ENCODE measurements at regions not wholly inside any gene's neighbourhood (a gene's known extent, or its start where the extent isn't known, plus 50 kb on each side); places are given as distances from the start of the nearest gene placed in this dataset.
"Not testable (repeated sequence)": the region's sequence is repeated elsewhere in the genome, so short reads cannot be mapped to it uniquely, and the experiment has no call there.

DNA sequence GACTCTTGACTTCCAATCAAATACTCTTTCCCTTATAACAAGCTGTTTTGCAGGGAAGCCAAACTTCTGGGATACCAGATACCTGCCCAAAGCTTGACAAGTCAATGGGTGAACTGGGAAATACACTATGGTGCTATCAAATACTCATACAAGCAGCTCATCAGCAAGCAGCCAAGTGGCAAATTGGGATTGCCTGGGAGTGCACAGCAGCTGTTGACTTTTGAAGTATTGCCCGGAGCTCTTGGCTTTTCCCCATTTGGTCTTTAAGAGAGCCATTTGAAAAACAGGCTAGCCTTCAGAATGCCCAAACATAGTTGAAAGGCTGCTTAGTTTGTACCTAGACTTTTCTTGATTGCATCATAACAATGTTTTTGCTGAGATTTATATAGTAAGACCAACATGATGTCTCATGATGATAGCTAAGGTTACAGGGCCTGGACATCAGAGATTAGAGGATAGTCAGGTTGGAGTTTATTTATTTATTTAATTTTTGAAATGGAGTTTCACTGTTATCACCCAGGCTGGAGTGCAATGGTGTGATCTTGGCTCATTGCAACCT lies 210.1 kb upstream of the ZNF608 start:
- intact Hi-C loops (cut with micrococcal nuclease) = no loop called here

DNA sequence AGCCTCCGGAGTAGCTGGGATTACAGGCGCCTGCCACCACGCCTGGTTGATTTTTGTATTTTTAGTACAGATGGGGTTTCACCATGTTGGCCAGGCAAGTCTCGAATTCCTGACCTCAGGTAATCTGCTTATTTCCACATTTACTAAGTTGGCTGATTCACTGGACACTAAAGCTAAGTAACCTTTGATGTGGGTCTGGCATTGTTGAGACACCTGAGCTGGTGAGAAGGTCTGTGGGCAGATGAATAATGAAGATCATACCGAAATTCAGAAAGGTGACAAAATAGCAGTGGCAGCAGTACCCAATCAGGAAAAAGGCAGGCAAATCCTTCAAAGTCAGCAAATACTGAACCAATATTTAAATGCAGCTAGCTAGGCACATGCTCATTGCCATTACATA lies 210.6 kb upstream of the ZNF608 start:
- ChIA-PET CTCF (no interaction called here), POLR2A (no interaction called here)
- no peaks in the 10 kb centered on the region for H3K36me3 Mint-ChIP-seq
- no peak overlapping the region for H3K27ac Mint-ChIP-seq
- no peak for DNase-seq
- no peaks in the 10 kb centered on the region for H3K4me1 Mint-ChIP-seq (ENCODE audit: low read depth)
- H3K9me3 Mint-ChIP-seq = peaks cover 2% of the 10 kb centered on the region
- intact Hi-C loops (cut with micrococcal nuclease) = no loop called here
- H3K4me3 Mint-ChIP-seq = no peak overlapping the region
- no peaks in the 10 kb centered on the region for H3K27me3 Mint-ChIP-seq

More for the DNA sequence above, 210.1 kb upstream of the ZNF608 start:
- ChIA-PET CTCF (no interaction called here), POLR2A (no interaction called here)
- DNase-seq = no peak
- Mint-ChIP-seq H3K27ac (no peak overlapping the region), H3K36me3 (no peaks in the 10 kb centered on the region), H3K27me3 (no peaks in the 10 kb centered on the region), H3K4me3 (no peak overlapping the region), H3K9me3 (peaks cover 2% of the 10 kb centered on the region), H3K4me1 (ENCODE audit: low read depth) (no peaks in the 10 kb centered on the region)

GRCh38 chr5:124960266-124960665 lies 213.8 kb upstream of the ZNF608 start:
- ChIA-PET POLR2A (no interaction called here), CTCF (no interaction called here)
- intact Hi-C loops (cut with micrococcal nuclease) = no loop called here
- no peak overlapping the region for H3K27ac Mint-ChIP-seq
- no peaks in the 10 kb centered on the region for H3K36me3 Mint-ChIP-seq
- DNase-seq = no peak
- H3K4me1 Mint-ChIP-seq (ENCODE audit: low read depth) = no peaks in the 10 kb centered on the region
- H3K27me3 Mint-ChIP-seq = no peaks in the 10 kb centered on the region
- H3K4me3 Mint-ChIP-seq = no peak overlapping the region
- H3K9me3 Mint-ChIP-seq = peaks cover 2% of the 10 kb centered on the region

DNA sequence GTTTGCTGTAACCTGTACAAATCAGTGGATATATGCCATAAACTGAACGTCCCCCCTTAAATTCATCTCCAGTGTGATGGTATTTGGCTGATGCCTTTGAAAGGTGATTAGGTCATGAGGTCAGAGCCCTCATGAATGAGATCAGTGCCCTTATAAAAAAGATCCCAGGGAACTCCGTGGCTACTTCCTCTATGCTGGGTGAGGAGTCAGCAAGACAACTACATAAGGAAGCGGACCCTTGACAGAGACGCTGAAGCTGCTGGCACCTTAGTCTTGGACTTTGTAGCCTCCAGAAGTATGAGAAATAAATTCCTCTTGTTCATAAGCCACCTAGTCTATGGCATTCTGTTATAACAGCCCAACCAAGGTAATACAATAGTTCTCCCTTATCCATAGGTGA lies 215.1 kb upstream of the ZNF608 start:
- H3K36me3 Mint-ChIP-seq = no peaks in the 10 kb centered on the region
- CTCF ChIA-PET = no interaction called here
- DNase-seq = no peak

GRCh38 chr5:124962111-124962510 lies 215.7 kb upstream of the ZNF608 start:
- intact Hi-C loops (cut with micrococcal nuclease) = no loop called here
- H3K9me3 Mint-ChIP-seq = peaks cover 2% of the 10 kb centered on the region
- H3K27me3 Mint-ChIP-seq = no peaks in the 10 kb centered on the region
- POLR2A ChIA-PET = no interaction called here
- no peak for DNase-seq
- no peaks in the 10 kb centered on the region for H3K4me1 Mint-ChIP-seq (ENCODE audit: low read depth)
- H3K36me3 Mint-ChIP-seq = no peaks in the 10 kb centered on the region
- CTCF ChIA-PET = no interaction called here
- no peak overlapping the region for H3K4me3 Mint-ChIP-seq
- no peak overlapping the region for H3K27ac Mint-ChIP-seq

More for the DNA sequence above, 215.1 kb upstream of the ZNF608 start:
- POLR2A ChIA-PET = no interaction called here
- Mint-ChIP-seq H3K4me1 (ENCODE audit: low read depth) (no peaks in the 10 kb centered on the region), H3K9me3 (peaks cover 2% of the 10 kb centered on the region), H3K27me3 (no peaks in the 10 kb centered on the region), H3K27ac (no peak overlapping the region), H3K4me3 (no peak overlapping the region)
- intact Hi-C loops (cut with micrococcal nuclease) = no loop called here

DNA sequence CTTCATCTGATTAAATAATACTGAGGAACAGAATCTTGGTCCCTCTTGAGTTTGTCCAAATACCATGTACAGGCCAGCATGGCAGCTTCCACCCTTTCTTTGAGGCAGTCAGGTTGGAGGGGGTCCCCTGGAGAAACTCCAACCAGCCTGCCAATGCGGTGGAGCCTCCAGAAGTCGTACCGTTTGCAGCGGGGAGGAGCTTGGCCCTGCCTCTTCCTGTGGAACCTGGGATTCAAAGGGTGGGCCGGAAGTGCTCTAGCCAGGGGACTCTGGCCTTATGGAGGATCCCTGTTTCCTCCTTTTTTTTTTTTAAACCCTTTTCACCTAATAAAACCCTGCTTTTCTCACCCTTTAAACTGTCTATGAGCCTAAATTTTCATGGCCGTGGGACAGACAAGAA lies 216.3 kb upstream of the ZNF608 start:
- POLR2A ChIA-PET = no interaction called here
- no peak overlapping the region for H3K4me3 Mint-ChIP-seq
- no peaks in the 10 kb centered on the region for H3K4me1 Mint-ChIP-seq (ENCODE audit: low read depth)
- peaks cover 2% of the 10 kb centered on the region for H3K9me3 Mint-ChIP-seq
- DNase-seq = no peak
- CTCF ChIA-PET = no interaction called here
- H3K27ac Mint-ChIP-seq = no peak overlapping the region
- no peaks in the 10 kb centered on the region for H3K27me3 Mint-ChIP-seq
- H3K36me3 Mint-ChIP-seq = no peaks in the 10 kb centered on the region
- intact Hi-C loops (cut with micrococcal nuclease) = no loop called here

DNA sequence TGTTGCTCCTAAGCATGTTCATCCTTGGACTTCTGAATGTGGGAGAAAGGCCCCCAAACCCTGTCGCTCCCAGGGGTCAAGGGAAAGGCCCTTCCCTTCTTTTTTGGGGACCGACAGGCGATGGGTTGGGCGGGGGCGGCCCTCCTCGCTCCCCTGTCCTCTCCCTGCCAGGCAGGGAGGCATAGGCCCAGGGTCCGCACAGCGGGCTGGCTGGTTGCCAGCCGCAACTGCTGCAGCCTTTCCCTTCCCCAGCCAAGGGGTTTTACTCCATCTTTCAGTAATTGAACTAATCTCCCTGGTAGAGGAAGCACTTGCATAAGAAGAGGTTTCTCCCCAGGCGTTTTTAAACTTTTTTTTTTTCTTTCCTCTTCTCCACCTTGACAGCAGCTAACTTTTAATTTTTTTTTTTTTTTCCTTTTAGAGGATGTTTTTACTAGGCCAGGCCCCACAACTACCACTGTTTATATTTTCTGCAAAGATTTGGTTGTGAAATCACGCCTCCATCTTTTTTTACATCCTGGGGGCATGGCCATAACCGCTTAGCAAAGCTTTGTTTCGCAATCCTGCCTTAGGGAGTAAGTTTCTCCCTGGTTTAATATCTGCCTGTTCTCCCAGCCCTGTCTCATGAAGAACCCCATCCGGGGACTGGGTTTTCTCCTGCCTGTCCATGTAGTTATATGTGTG lies 216.9 kb upstream of the ZNF608 start:
- DNase-seq = no peak

DNA sequence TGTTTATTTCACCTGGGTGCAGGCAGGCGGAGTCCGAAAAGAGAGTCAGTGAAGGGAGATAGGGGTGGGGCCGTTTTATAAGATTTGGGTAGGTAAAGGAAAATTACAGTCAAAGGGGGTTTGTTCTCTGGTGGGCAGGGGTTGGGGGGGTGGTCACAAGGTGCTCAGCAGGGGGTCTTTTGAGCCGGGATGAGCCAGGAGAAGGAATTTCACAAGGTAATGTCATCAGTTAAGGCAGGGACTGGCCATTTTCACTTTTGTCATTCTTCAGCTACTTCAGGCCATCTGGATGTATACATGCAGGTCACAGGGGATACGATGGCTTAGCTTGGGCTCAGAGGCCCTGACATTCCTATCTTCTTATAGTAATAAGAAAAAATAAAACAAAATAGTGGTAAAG lies 220.3 kb upstream of the ZNF608 start:
- H3K36me3 Mint-ChIP-seq; H3K9me3 Mint-ChIP-seq; CTCF ChIA-PET; H3K27ac Mint-ChIP-seq; H3K27me3 Mint-ChIP-seq; DNase-seq; H3K4me3 Mint-ChIP-seq; POLR2A ChIA-PET; H3K4me1 Mint-ChIP-seq (ENCODE audit: low read depth); intact Hi-C loops (cut with micrococcal nuclease): not testable (repeated sequence)

More for the DNA sequence above, 216.9 kb upstream of the ZNF608 start:
- peaks cover 2% of the 10 kb centered on the region for H3K9me3 Mint-ChIP-seq
- no peak overlapping the region for H3K27ac Mint-ChIP-seq
- H3K36me3 Mint-ChIP-seq = no peaks in the 10 kb centered on the region
- POLR2A ChIA-PET = no interaction called here
- no peaks in the 10 kb centered on the region for H3K27me3 Mint-ChIP-seq
- CTCF ChIA-PET = no interaction called here
- intact Hi-C loops (cut with micrococcal nuclease) = no loop called here
- no peaks in the 10 kb centered on the region for H3K4me1 Mint-ChIP-seq (ENCODE audit: low read depth)
- no peak overlapping the region for H3K4me3 Mint-ChIP-seq

- H3K36me3 Mint-ChIP-seq; H3K27me3 Mint-ChIP-seq; H3K27ac Mint-ChIP-seq; DNase-seq; POLR2A ChIA-PET; intact Hi-C loops (cut with micrococcal nuclease); CTCF ChIA-PET; H3K4me3 Mint-ChIP-seq; H3K4me1 Mint-ChIP-seq (ENCODE audit: low read depth): not testable (repeated sequence)
- H3K9me3 Mint-ChIP-seq = peaks cover 11% of the 10 kb centered on the region
These were observed 223.9 kb upstream of the ZNF608 start for GRCh38 chr5:124970381-124970780.

DNA sequence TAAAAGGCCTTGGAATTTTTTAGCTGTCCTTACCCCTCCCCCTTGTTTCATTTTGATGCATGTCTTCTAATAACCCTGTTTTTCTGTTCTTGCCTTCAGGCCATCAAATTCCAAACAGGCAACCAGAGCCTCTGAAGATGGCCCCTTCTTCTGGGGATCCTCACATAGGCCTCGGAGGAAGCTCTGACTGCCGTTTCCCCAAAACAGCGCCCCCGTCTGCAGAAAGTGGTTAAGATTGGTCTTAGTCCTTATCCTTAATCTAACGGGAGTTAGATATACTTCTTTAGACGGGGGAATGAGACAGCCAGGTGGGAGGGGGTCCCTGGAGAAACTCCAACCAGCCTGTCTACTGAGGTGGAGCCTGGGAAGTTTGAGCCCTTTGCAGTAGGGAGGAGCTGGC lies 226.3 kb upstream of the ZNF608 start:
- no peak for DNase-seq
- Mint-ChIP-seq H3K4me1 (ENCODE audit: low read depth) (no peaks in the 10 kb centered on the region), H3K36me3 (no peaks in the 10 kb centered on the region), H3K9me3 (peaks cover 18% of the 10 kb centered on the region), H3K4me3 (no peak overlapping the region), H3K27ac (no peak overlapping the region), H3K27me3 (no peaks in the 10 kb centered on the region)
- CTCF ChIA-PET = no interaction called here
- POLR2A ChIA-PET = no interaction called here
- intact Hi-C loops (cut with micrococcal nuclease) = no loop called here

DNA sequence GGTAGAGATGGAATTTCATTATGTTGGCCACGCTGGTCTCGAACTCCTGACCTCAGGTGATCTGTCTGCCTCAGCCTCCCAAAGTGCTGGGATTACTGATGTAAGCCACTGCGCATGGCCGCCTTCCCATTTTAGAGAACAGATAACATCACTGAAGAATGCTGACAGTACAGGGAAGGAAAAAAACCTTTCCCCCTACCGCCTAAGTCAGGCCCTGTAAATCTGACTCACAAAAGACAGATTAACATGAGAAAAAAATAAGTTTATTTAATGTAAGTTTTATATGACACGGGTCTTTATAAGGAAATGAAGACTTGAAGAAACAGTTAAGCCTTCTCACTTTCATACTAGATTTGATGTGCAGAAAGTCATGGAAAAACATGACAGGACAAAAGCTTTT lies 227.2 kb upstream of the ZNF608 start:
- ChIA-PET CTCF (no interaction called here), POLR2A (no interaction called here)
- Mint-ChIP-seq H3K4me3 (no peak overlapping the region), H3K36me3 (no peaks in the 10 kb centered on the region), H3K9me3 (peaks cover 18% of the 10 kb centered on the region), H3K4me1 (ENCODE audit: low read depth) (no peaks in the 10 kb centered on the region), H3K27ac (no peak overlapping the region), H3K27me3 (no peaks in the 10 kb centered on the region)
- intact Hi-C loops (cut with micrococcal nuclease) = no loop called here
- no peak for DNase-seq

GRCh38 chr5:124976086-124976485 lies 229.6 kb upstream of the ZNF608 start:
- H3K4me3 Mint-ChIP-seq = no peak overlapping the region
- no peaks in the 10 kb centered on the region for H3K36me3 Mint-ChIP-seq
- H3K27ac Mint-ChIP-seq = no peak overlapping the region
- intact Hi-C loops (cut with micrococcal nuclease) = no loop called here
- ChIA-PET POLR2A (no interaction called here), CTCF (no interaction called here)
- peaks cover 16% of the 10 kb centered on the region for H3K9me3 Mint-ChIP-seq
- H3K4me1 Mint-ChIP-seq (ENCODE audit: low read depth) = no peaks in the 10 kb centered on the region
- H3K27me3 Mint-ChIP-seq = no peaks in the 10 kb centered on the region
- no peak for DNase-seq

- no peak for DNase-seq
- H3K36me3 Mint-ChIP-seq = no peaks in the 10 kb centered on the region
- H3K9me3 Mint-ChIP-seq = peaks cover 12% of the 10 kb centered on the region
- H3K27ac Mint-ChIP-seq = no peak overlapping the region
- H3K4me1 Mint-ChIP-seq (ENCODE audit: low read depth) = no peaks in the 10 kb centered on the region
- POLR2A ChIA-PET = no interaction called here
- CTCF ChIA-PET = no interaction called here
- intact Hi-C loops (cut with micrococcal nuclease) = no loop called here
- no peak overlapping the region for H3K4me3 Mint-ChIP-seq
- H3K27me3 Mint-ChIP-seq = no peaks in the 10 kb centered on the region
These were observed 232.8 kb upstream of the ZNF608 start for GRCh38 chr5:124979251-124979650.

Data from activated CD4-positive, alpha-beta memory T cell treated with anti-CD3 and anti-CD28 coated beads for 36 hours (primary cell).